ENCODE measurements at regions not wholly inside any gene's neighbourhood (a gene's known extent, or its start where the extent isn't known, plus 50 kb on each side); places are given as distances from the start of the nearest gene placed in this dataset.

- Histone ChIP-seq H3K36me3 (ENCODE audit: control insufficient read depth in 1 of 2, insufficient read depth in 2 of 2, low read length in 2 of 2) (no peaks in the 10 kb centered on the region), H3K4me3 (ENCODE audit: low read depth in 1 of 2, low read length in 2 of 2) (no peak overlapping the region), H3K27me3 (ENCODE audit: low read depth, low read length) (peaks cover 18% of the 10 kb centered on the region), H3K9me3 (ENCODE audit: control insufficient read depth in 1 of 2, low read length in 2 of 2) (no peaks in the 10 kb centered on the region), H3K4me1 (ENCODE audit: control insufficient read depth in 1 of 2, insufficient read depth in 2 of 2, low read length in 2 of 2) (peaks cover 0 to 25% of the 10 kb centered on the region in 2 donors), H3K27ac (ENCODE audit: low read length) (no peak overlapping the region)
Observed at GRCh38 chr15:98425173-98425572, 223.2 kb upstream of the IGF1R start.

GRCh38 chr15:98427321-98427720 lies 221.0 kb upstream of the IGF1R start:
- Histone ChIP-seq H3K27ac (ENCODE audit: low read length) (no peak overlapping the region), H3K27me3 (ENCODE audit: low read depth, low read length) (peaks cover 4% of the 10 kb centered on the region), H3K4me3 (ENCODE audit: low read depth in 1 of 2, low read length in 2 of 2) (no peak overlapping the region), H3K9me3 (ENCODE audit: control insufficient read depth in 1 of 2, low read length in 2 of 2) (no peaks in the 10 kb centered on the region), H3K4me1 (ENCODE audit: control insufficient read depth in 1 of 2, insufficient read depth in 2 of 2, low read length in 2 of 2) (peaks cover 0 to 12% of the 10 kb centered on the region in 2 donors), H3K36me3 (ENCODE audit: control insufficient read depth in 1 of 2, insufficient read depth in 2 of 2, low read length in 2 of 2) (no peaks in the 10 kb centered on the region)

GRCh38 chr15:98428253-98428989 lies 219.9 kb upstream of the IGF1R start:
- H3K9me3 ChIP-seq (ENCODE audit: control insufficient read depth in 1 of 2, low read length in 2 of 2), result no peaks in the 10 kb centered on the region
- no peaks in the 10 kb centered on the region for H3K27me3 ChIP-seq (ENCODE audit: low read depth, low read length)
- H3K4me3 ChIP-seq (ENCODE audit: low read depth in 1 of 2, low read length in 2 of 2), result peak overlapping the region; percentile 60 to 69
- no peaks in the 10 kb centered on the region for H3K36me3 ChIP-seq (ENCODE audit: control insufficient read depth in 1 of 2, insufficient read depth in 2 of 2, low read length in 2 of 2)
- no peak overlapping the region for H3K27ac ChIP-seq (ENCODE audit: low read length)
- peaks cover 0 to 12% of the 10 kb centered on the region in 2 donors for H3K4me1 ChIP-seq (ENCODE audit: control insufficient read depth in 1 of 2, insufficient read depth in 2 of 2, low read length in 2 of 2)

GRCh38 chr15:98431171-98431570 lies 217.2 kb upstream of the IGF1R start:
- Histone ChIP-seq H3K4me1 (ENCODE audit: control insufficient read depth in 1 of 2, insufficient read depth in 2 of 2, low read length in 2 of 2) (peaks cover 0 to 12% of the 10 kb centered on the region in 2 donors), H3K9me3 (ENCODE audit: control insufficient read depth in 1 of 2, low read length in 2 of 2) (no peaks in the 10 kb centered on the region), H3K27me3 (ENCODE audit: low read depth, low read length) (no peaks in the 10 kb centered on the region), H3K27ac (ENCODE audit: low read length) (no peak overlapping the region), H3K36me3 (ENCODE audit: control insufficient read depth in 1 of 2, insufficient read depth in 2 of 2, low read length in 2 of 2) (no peaks in the 10 kb centered on the region), H3K4me3 (ENCODE audit: low read depth in 1 of 2, low read length in 2 of 2) (no peak overlapping the region)

- H3K36me3 ChIP-seq (ENCODE audit: control insufficient read depth in 1 of 2, insufficient read depth in 2 of 2, low read length in 2 of 2), result no peaks in the 10 kb centered on the region
Observed at GRCh38 chr15:98433346-98433745, 215.0 kb upstream of the IGF1R start.

GRCh38 chr15:98433856-98434255 lies 214.5 kb upstream of the IGF1R start:
- Histone ChIP-seq H3K4me1 (ENCODE audit: control insufficient read depth in 1 of 2, insufficient read depth in 2 of 2, low read length in 2 of 2) (no peaks in the 10 kb centered on the region), H3K4me3 (ENCODE audit: low read depth in 1 of 2, low read length in 2 of 2) (no peak overlapping the region), H3K36me3 (ENCODE audit: control insufficient read depth in 1 of 2, insufficient read depth in 2 of 2, low read length in 2 of 2) (no peaks in the 10 kb centered on the region), H3K27ac (ENCODE audit: low read length) (no peak overlapping the region), H3K9me3 (ENCODE audit: control insufficient read depth in 1 of 2, low read length in 2 of 2) (no peaks in the 10 kb centered on the region), H3K27me3 (ENCODE audit: low read depth, low read length) (no peaks in the 10 kb centered on the region)

More at GRCh38 chr15:98433346-98433745, 215.0 kb upstream of the IGF1R start:
- Histone ChIP-seq H3K4me1 (ENCODE audit: control insufficient read depth in 1 of 2, insufficient read depth in 2 of 2, low read length in 2 of 2) (no peaks in the 10 kb centered on the region), H3K4me3 (ENCODE audit: low read depth in 1 of 2, low read length in 2 of 2) (no peak overlapping the region), H3K27ac (ENCODE audit: low read length) (no peak overlapping the region), H3K9me3 (ENCODE audit: control insufficient read depth in 1 of 2, low read length in 2 of 2) (no peaks in the 10 kb centered on the region), H3K27me3 (ENCODE audit: low read depth, low read length) (no peaks in the 10 kb centered on the region)

- H3K27ac ChIP-seq (ENCODE audit: low read length), result no peak overlapping the region
- H3K36me3 ChIP-seq (ENCODE audit: control insufficient read depth in 1 of 2, insufficient read depth in 2 of 2, low read length in 2 of 2), result no peaks in the 10 kb centered on the region
- H3K4me3 ChIP-seq (ENCODE audit: low read depth in 1 of 2, low read length in 2 of 2), result no peak overlapping the region
Observed at GRCh38 chr15:98437752-98438151, 210.6 kb upstream of the IGF1R start.

GRCh38 chr15:98438326-98438725 lies 210.0 kb upstream of the IGF1R start:
- H3K4me3 ChIP-seq (ENCODE audit: low read depth in 1 of 2, low read length in 2 of 2), result no peak overlapping the region
- no peaks in the 10 kb centered on the region for H3K4me1 ChIP-seq (ENCODE audit: control insufficient read depth in 1 of 2, insufficient read depth in 2 of 2, low read length in 2 of 2)
- H3K27ac ChIP-seq (ENCODE audit: low read length), result no peak overlapping the region
- H3K9me3 ChIP-seq (ENCODE audit: control insufficient read depth in 1 of 2, low read length in 2 of 2), result no peaks in the 10 kb centered on the region
- no peaks in the 10 kb centered on the region for H3K27me3 ChIP-seq (ENCODE audit: low read depth, low read length)
- no peaks in the 10 kb centered on the region for H3K36me3 ChIP-seq (ENCODE audit: control insufficient read depth in 1 of 2, insufficient read depth in 2 of 2, low read length in 2 of 2)

More at GRCh38 chr15:98437752-98438151, 210.6 kb upstream of the IGF1R start:
- Histone ChIP-seq H3K9me3 (ENCODE audit: control insufficient read depth in 1 of 2, low read length in 2 of 2) (no peaks in the 10 kb centered on the region), H3K4me1 (ENCODE audit: control insufficient read depth in 1 of 2, insufficient read depth in 2 of 2, low read length in 2 of 2) (no peaks in the 10 kb centered on the region), H3K27me3 (ENCODE audit: low read depth, low read length) (no peaks in the 10 kb centered on the region)

GRCh38 chr15:98438907-98439306 lies 209.4 kb upstream of the IGF1R start:
- H3K9me3 ChIP-seq (ENCODE audit: control insufficient read depth in 1 of 2, low read length in 2 of 2), result no peaks in the 10 kb centered on the region

GRCh38 chr15:98439523-98439942 lies 208.8 kb upstream of the IGF1R start:
- no peaks in the 10 kb centered on the region for H3K27me3 ChIP-seq (ENCODE audit: low read depth, low read length)
- no peak overlapping the region for H3K27ac ChIP-seq (ENCODE audit: low read length)
- H3K4me3 ChIP-seq (ENCODE audit: low read depth in 1 of 2, low read length in 2 of 2), result no peak overlapping the region
- H3K9me3 ChIP-seq (ENCODE audit: control insufficient read depth in 1 of 2, low read length in 2 of 2), result no peaks in the 10 kb centered on the region
- no peaks in the 10 kb centered on the region for H3K4me1 ChIP-seq (ENCODE audit: control insufficient read depth in 1 of 2, insufficient read depth in 2 of 2, low read length in 2 of 2)
- no peaks in the 10 kb centered on the region for H3K36me3 ChIP-seq (ENCODE audit: control insufficient read depth in 1 of 2, insufficient read depth in 2 of 2, low read length in 2 of 2)

More at GRCh38 chr15:98438907-98439306, 209.4 kb upstream of the IGF1R start:
- H3K4me3 ChIP-seq (ENCODE audit: low read depth in 1 of 2, low read length in 2 of 2), result no peak overlapping the region
- H3K27me3 ChIP-seq (ENCODE audit: low read depth, low read length), result no peaks in the 10 kb centered on the region
- H3K27ac ChIP-seq (ENCODE audit: low read length), result no peak overlapping the region
- no peaks in the 10 kb centered on the region for H3K4me1 ChIP-seq (ENCODE audit: control insufficient read depth in 1 of 2, insufficient read depth in 2 of 2, low read length in 2 of 2)
- H3K36me3 ChIP-seq (ENCODE audit: control insufficient read depth in 1 of 2, insufficient read depth in 2 of 2, low read length in 2 of 2), result no peaks in the 10 kb centered on the region

- Histone ChIP-seq H3K27me3 (ENCODE audit: low read depth, low read length) (no peaks in the 10 kb centered on the region), H3K4me3 (ENCODE audit: low read depth in 1 of 2, low read length in 2 of 2) (no peak overlapping the region), H3K27ac (ENCODE audit: low read length) (no peak overlapping the region), H3K36me3 (ENCODE audit: control insufficient read depth in 1 of 2, insufficient read depth in 2 of 2, low read length in 2 of 2) (no peaks in the 10 kb centered on the region), H3K4me1 (ENCODE audit: control insufficient read depth in 1 of 2, insufficient read depth in 2 of 2, low read length in 2 of 2) (no peaks in the 10 kb centered on the region), H3K9me3 (ENCODE audit: control insufficient read depth in 1 of 2, low read length in 2 of 2) (no peaks in the 10 kb centered on the region)
Observed at GRCh38 chr15:98440917-98441316, 207.4 kb upstream of the IGF1R start.

GRCh38 chr15:98441599-98441998 lies 206.7 kb upstream of the IGF1R start:
- Histone ChIP-seq H3K4me1 (ENCODE audit: control insufficient read depth in 1 of 2, insufficient read depth in 2 of 2, low read length in 2 of 2) (no peaks in the 10 kb centered on the region), H3K36me3 (ENCODE audit: control insufficient read depth in 1 of 2, insufficient read depth in 2 of 2, low read length in 2 of 2) (no peaks in the 10 kb centered on the region), H3K27ac (ENCODE audit: low read length) (no peak overlapping the region), H3K9me3 (ENCODE audit: control insufficient read depth in 1 of 2, low read length in 2 of 2) (no peaks in the 10 kb centered on the region), H3K4me3 (ENCODE audit: low read depth in 1 of 2, low read length in 2 of 2) (no peak overlapping the region), H3K27me3 (ENCODE audit: low read depth, low read length) (no peaks in the 10 kb centered on the region)
